NCI-H1092 (cell line): ENCODE measurements at regions not wholly inside any gene's neighbourhood (a gene's known extent, or its start where the extent isn't known, plus 50 kb on each side); places are given as distances from the start of the nearest gene placed in this dataset.

Source experiments
- DNase-seq: peaks from one replicate; lab custom pipeline; 2025; lab: John Stamatoyannopoulos, UW

GRCh38 chr7:41294556-41295454 lies 408.1 kb downstream of the INHBA start:
- DNase-seq: no peak

- DNase-seq: no peak
Measured at GRCh38 chr7:41292487-41292886, 410.4 kb downstream of the INHBA start.

- DNase-seq: no peak
Measured at GRCh38 chr7:41287559-41288335, 415.1 kb downstream of the INHBA start.

GRCh38 chr7:41280491-41280890 lies 422.4 kb downstream of the INHBA start:
- no peak for DNase-seq

GRCh38 chr7:41277561-41277960 lies 425.3 kb downstream of the INHBA start:
- no peak for DNase-seq

- no peak for DNase-seq
Measured at GRCh38 chr7:41275255-41275654, 427.6 kb downstream of the INHBA start.

- no peak for DNase-seq
Measured at GRCh38 chr7:41274179-41274578, 428.7 kb downstream of the INHBA start.

GRCh38 chr7:41272664-41273063 lies 430.2 kb downstream of the INHBA start:
- no peak for DNase-seq

- DNase-seq: no peak
Measured at GRCh38 chr7:41268878-41269277, 434.0 kb downstream of the INHBA start.

- DNase-seq: no peak
Measured at GRCh38 chr7:41261080-41261479, 441.8 kb downstream of the INHBA start.

- DNase-seq: no peak
Measured at GRCh38 chr7:41257660-41258059, 445.2 kb downstream of the INHBA start.

GRCh38 chr7:41256186-41256945 lies 446.5 kb downstream of the INHBA start:
- DNase-seq: no peak

GRCh38 chr7:41255716-41256115 lies 447.2 kb downstream of the INHBA start:
- no peak for DNase-seq

- DNase-seq: no peak
Measured at GRCh38 chr7:41255113-41255512, 447.8 kb downstream of the INHBA start.

- DNase-seq: no peak
Measured at GRCh38 chr7:41252957-41253356, 449.9 kb downstream of the INHBA start.

- DNase-seq: no peak
Measured at GRCh38 chr7:41252551-41252950, 450.3 kb downstream of the INHBA start.

- DNase-seq: no peak
Measured at GRCh38 chr7:41247143-41247865, 455.6 kb downstream of the INHBA start.

GRCh38 chr7:41245916-41246315 lies 457.0 kb downstream of the INHBA start:
- no peak for DNase-seq

- no peak for DNase-seq
Measured at GRCh38 chr7:41244246-41244645, 458.6 kb downstream of the INHBA start.

GRCh38 chr7:41241641-41242040 lies 461.2 kb downstream of the INHBA start:
- no peak for DNase-seq

GRCh38 chr7:41239596-41239995 lies 463.3 kb downstream of the INHBA start:
- DNase-seq: no peak

- DNase-seq: no peak
Measured at GRCh38 chr7:41238851-41239331, 464.0 kb downstream of the INHBA start.
